HG03064 (cell line): ENCODE measurements at regions not wholly inside any gene's neighbourhood (a gene's known extent, or its start where the extent isn't known, plus 50 kb on each side); places are given as distances from the start of the nearest gene placed in this dataset.

Experiments
- ATAC-seq: cut with Tn5 transposase; IDR thresholded peaks from one replicate; pipeline ENCODE4 v1.9.1; 2021; ENCODE audit warnings: low read depth; ENCODE audit not compliant: unreplicated experiment

- ATAC-seq, result no peak
Observed at GRCh38 chr18:45408218-45408617, 207.1 kb upstream of the SLC14A2 start.

- no peak for ATAC-seq
Observed at GRCh38 chr18:45409971-45410370, 205.3 kb upstream of the SLC14A2 start.

DNA sequence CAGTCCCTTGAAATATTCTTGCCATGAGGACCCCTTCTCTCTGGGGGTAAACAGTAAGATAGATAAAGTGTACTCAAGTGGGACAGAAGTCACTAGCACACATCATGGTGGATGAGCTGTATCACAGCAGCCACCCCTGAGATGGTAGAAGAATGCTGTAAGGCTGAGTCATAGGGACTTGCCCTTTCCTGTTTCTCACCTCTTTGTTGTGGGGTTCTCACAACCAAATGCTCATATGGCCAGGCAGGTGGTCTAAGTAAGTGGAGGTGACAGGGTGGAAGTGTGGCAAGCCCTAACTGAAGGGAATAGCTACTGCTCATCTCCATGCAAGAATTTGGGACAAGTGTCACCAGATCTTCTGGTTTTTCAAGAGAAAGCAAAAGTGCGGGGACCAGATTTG is 202.7 kb upstream of the SLC14A2 start:
- no peak for ATAC-seq

DNA sequence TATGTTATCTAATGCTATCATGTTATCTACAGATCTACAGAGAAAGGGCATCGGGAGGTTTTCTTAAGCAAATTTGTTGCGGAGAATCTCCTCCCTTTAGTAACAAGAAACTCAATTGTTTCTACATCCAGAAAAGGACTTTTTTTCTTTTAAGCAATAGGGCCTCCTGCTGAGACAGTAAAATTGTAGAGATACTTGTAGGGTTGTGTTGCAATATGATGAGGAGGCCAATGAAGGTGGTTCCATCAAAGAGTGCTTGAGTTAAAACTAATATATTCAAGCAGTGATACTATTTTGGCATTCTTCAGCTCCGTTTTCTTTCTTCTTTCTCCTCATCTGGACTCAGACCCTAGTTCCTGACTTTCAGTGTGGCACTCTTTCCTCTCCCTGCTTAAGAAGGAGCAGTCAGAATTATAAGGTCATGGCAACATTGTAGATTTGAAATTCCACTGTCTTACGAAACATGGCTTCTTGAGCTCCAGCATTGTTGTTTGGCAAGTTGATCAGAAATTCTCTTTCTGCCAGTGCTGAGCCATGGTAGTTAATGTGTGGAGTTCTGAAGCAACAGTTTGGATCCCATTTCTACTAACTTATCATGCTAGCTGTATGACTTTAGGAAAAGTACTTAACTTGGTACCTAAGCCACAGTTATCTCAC is 202.0 kb upstream of the SLC14A2 start:
- no peak for ATAC-seq

- no peak for ATAC-seq
Observed at GRCh38 chr18:45415614-45416013, 199.7 kb upstream of the SLC14A2 start.

- ATAC-seq, result no peak
Observed at GRCh38 chr18:45416168-45416567, 199.1 kb upstream of the SLC14A2 start.

GRCh38 chr18:45417392-45417791 is 197.9 kb upstream of the SLC14A2 start:
- ATAC-seq, result no peak

- no peak for ATAC-seq
Observed at GRCh38 chr18:45423659-45424058, 191.6 kb upstream of the SLC14A2 start.

DNA sequence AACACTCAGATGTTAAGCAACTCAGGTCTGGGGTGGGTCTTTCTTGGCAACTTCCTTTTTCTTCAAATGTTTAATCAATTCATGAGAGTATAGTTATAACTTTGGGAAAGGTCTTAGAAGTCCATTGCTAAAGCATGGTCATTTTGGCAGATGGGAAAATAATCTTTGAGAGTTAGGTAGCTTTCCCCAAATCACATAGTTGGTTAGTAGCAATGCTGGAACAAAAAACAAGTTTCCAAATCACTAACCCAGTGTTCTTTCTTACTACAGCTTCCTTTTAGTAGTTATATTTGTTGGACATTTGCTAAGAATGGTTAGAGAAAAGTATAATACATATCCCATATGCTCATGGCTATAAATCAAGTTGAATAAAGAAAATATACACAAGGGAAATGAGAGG is 185.2 kb upstream of the SLC14A2 start:
- no peak for ATAC-seq

GRCh38 chr18:45435810-45436209 is 179.5 kb upstream of the SLC14A2 start:
- ATAC-seq, result no peak

- ATAC-seq, result no peak
Observed at GRCh38 chr18:45437366-45437765, 177.9 kb upstream of the SLC14A2 start.

GRCh38 chr18:45439851-45440645 is 175.2 kb upstream of the SLC14A2 start:
- ATAC-seq, result no peak

- ATAC-seq, result no peak
Observed at GRCh38 chr18:45441110-45441847, 174.0 kb upstream of the SLC14A2 start.

- no peak for ATAC-seq
Observed at GRCh38 chr18:45444040-45444439, 171.2 kb upstream of the SLC14A2 start.

- no peak for ATAC-seq
Observed at GRCh38 chr18:45447355-45448265, 167.7 kb upstream of the SLC14A2 start.

DNA sequence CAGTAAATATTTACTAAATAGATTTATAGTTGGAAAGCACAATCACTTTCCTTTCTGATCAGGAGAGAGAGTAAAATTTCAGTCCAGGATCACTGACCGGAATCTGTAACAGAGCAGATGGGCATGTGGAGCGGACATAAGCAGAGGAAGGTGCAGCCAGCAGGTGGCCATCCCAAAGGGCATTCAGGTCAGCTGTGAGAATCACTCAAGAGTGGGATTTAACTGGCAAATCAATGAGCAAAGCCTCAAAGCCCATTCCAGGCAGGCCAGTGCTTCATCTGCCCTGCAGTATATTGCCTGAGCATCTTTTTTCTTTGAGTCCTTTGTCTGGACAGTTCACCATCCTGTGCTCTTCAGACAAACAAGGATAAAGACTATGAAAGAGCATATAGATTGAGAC is 166.4 kb upstream of the SLC14A2 start:
- ATAC-seq, result no peak

DNA sequence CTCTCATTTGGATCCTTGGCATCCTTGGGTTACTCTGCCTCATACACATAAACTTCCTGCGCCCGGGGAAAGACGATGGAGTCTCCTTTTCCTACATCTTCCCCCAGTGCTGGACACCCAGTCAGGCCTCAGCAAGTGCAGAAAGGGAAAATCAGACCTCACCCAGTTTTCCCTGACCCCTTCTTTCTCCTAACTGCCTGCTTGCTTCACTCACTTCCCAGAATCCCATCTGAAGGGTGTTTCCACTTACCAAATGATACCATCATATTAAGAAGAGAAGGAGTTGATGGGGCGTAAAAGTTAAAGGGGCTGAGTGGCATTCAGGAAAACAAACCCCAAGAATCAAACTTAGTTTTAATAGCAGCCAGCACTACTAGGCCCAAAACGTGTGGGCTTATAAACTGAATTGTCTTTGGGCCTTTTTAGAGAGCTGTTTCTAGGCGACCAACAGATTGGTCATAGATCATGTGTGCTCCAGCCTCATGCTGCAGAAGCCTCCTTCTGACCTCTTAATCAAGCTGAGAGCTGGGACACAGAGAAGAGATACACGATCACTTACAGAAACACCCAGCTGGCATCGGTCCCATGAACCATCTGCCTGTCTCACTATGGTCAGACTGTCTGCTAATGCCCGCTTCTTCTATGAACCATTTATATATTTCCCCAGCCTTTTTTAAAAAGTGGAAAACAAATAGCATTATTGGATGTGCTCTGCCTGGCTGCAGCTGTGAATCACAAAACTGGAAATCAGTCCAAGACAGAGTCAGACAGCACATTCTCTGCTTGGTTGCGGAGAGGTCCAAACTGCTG is 165.7 kb upstream of the SLC14A2 start:
- ATAC-seq, result no peak

DNA sequence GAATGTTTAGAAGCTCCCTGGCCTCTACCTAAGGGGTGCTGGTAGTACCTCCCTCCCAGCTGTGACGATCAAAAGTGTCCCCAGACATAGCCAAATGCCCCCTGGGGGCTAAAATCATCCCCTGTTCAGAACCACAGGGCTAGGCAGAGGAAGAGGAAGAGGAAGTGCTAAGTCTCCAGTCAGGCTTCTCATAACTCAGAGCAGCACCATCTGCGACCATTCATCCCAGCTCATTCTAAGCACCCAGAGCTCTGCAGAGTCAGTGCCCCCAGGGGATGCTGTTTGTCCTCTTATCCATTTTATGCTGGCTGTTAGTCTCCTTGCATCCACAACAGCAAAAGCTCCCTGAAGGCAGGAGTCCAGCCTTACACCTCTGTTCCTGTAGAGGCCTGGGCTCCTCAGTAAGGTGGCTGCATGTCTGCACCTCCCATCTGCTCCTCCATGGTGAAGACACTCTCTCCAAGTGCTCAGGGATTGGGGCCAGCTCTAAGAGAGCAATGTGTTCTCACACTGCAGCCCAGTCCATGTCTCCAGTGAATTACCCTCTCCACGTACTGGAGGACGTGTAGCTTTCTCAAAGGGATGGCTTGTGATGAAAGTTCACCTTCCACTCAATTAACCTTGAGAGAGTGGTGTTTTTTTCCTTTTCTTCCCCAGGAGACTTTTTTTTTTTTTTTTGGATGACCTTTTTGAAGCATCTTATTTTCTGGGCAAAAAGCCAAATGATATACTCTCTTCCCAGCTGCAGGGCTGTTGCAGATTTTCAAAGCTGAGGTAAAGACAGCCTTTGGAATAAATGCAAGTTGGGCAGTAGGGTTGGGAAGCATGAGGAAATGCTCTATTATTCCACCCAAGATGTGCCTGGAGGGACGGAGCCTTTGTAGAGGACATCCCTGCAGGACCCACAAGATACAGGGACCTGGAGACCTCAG is 158.9 kb upstream of the SLC14A2 start:
- no peak for ATAC-seq

DNA sequence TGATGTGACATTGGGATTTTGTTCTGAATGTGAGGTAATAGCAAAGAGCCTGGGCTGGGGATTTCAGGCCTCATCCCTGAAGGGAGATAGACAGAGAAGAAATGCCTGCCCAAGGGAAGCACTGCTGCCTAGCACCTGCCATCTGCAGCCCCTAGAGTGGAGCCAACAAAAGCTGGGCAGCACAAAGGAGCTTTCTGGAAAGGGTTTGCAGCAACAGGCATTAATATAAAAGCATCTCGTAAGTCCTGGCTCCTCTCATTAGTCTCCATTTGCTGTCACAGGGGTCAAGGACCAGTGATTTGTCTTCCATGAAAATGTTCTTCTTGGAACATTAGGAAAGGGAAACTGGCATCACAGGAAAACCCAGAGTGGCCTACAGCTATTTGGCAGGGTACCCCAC is 157.2 kb upstream of the SLC14A2 start:
- no peak for ATAC-seq
